AG09309 (cell line): ENCODE measurements at regions not wholly inside any gene's neighbourhood (a gene's known extent, or its start where the extent isn't known, plus 50 kb on each side); places are given as distances from the start of the nearest gene placed in this dataset.
"Not testable (repeated sequence)": the region's sequence is repeated elsewhere in the genome, so short reads cannot be mapped to it uniquely, and the experiment has no call there.

Experiments
- DNase-seq: peaks from one replicate; pipeline ENCODE4 v3.0.0-alpha.2; 2010; ENCODE audit warnings: low read depth
- H3K4me3 ChIP-seq: 2 replicates; pipeline ENCODE4 v1.5.1; 2011; ENCODE audit warnings: mild to moderate bottlenecking, low read depth, low read length, moderate library complexity; ENCODE audit not compliant: control insufficient read depth
- CTCF ChIP-seq: IDR thresholded peaks from 2 replicates; pipeline ENCODE4 v1.5.1; 2011; ENCODE audit warnings: mild to moderate bottlenecking, low read depth, low read length, inconsistent platforms; ENCODE audit not compliant: insufficient read depth, control insufficient read depth; ENCODE audit errors: missing control alignments

- no peak for DNase-seq
These were observed 165.6 kb upstream of the WDFY3 start for GRCh38 chr4:85132117-85132516.

GRCh38 chr4:85132570-85132969 lies 166.1 kb upstream of the WDFY3 start:
- TF ChIP-seq CTCF, result no peak
- no peak overlapping the region for H3K4me3 ChIP-seq
- DNase-seq, result no peak

More at GRCh38 chr4:85132117-85132516, 165.6 kb upstream of the WDFY3 start:
- no peak overlapping the region for H3K4me3 ChIP-seq
- no peak for TF ChIP-seq CTCF

- not testable (repeated sequence) for DNase-seq, H3K4me3 ChIP-seq
These were observed 173.3 kb upstream of the WDFY3 start for GRCh38 chr4:85139749-85140148.

GRCh38 chr4:85142451-85142850 lies 176.0 kb upstream of the WDFY3 start:
- TF ChIP-seq CTCF, result no peak
- no peak for DNase-seq
- no peak overlapping the region for H3K4me3 ChIP-seq

- DNase-seq, result peak; percentile 28
- peak; percentile 51 for TF ChIP-seq CTCF
- H3K4me3 ChIP-seq, result no peak overlapping the region
These were observed 181.1 kb upstream of the WDFY3 start for GRCh38 chr4:85147481-85148076.

GRCh38 chr4:85149676-85150075 lies 183.2 kb upstream of the WDFY3 start:
- DNase-seq, result peak; percentile 7
- no peak overlapping the region for H3K4me3 ChIP-seq
- TF ChIP-seq CTCF, result no peak

- no peak for DNase-seq
- H3K4me3 ChIP-seq, result no peak overlapping the region
- TF ChIP-seq CTCF, result no peak
These were observed 184.9 kb upstream of the WDFY3 start for GRCh38 chr4:85151371-85151770.
